ENCODE measurements at regions not wholly inside any gene's neighbourhood (a gene's known extent, or its start where the extent isn't known, plus 50 kb on each side); places are given as distances from the start of the nearest gene placed in this dataset.

GRCh38 chr7:124411796-124412195, 353.8 kb downstream of the GPR37 start:
- no peaks in the 10 kb centered on the region for H3K36me3 Mint-ChIP-seq (ENCODE audit: low read depth)
- no peak for DNase-seq
- no peaks in the 10 kb centered on the region for H3K4me1 Mint-ChIP-seq
- H3K9me3 Mint-ChIP-seq = no peaks in the 10 kb centered on the region
- H3K27ac Mint-ChIP-seq = no peak overlapping the region
- intact Hi-C loops (cut with micrococcal nuclease) = no loop called here
- H3K4me3 Mint-ChIP-seq = no peak overlapping the region
- no peaks in the 10 kb centered on the region for H3K27me3 Mint-ChIP-seq

DNA sequence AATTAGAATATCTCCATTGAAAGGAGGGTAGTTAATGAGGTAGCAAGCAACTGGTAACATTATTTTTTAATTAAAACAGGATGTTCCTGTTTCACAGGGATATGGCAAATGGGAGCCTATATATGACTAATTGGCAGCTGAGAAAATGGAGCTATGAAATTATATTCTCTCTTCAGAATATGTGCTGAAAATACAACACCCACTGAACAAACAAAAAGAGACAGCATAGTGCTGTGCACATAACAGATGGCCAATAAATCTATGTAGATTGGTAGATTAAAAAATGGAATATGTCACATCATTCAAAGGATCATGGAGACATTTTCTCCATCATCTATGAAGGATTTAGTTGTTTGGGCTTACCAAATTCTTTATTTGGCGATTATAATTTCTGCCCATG, 362.0 kb downstream of the GPR37 start:
- Mint-ChIP-seq H3K27ac (no peak overlapping the region), H3K9me3 (no peaks in the 10 kb centered on the region), H3K4me1 (no peaks in the 10 kb centered on the region), H3K36me3 (ENCODE audit: low read depth) (no peaks in the 10 kb centered on the region), H3K4me3 (no peak overlapping the region), H3K27me3 (no peaks in the 10 kb centered on the region)
- intact Hi-C loops (cut with micrococcal nuclease) = no loop called here
- DNase-seq = no peak

DNA sequence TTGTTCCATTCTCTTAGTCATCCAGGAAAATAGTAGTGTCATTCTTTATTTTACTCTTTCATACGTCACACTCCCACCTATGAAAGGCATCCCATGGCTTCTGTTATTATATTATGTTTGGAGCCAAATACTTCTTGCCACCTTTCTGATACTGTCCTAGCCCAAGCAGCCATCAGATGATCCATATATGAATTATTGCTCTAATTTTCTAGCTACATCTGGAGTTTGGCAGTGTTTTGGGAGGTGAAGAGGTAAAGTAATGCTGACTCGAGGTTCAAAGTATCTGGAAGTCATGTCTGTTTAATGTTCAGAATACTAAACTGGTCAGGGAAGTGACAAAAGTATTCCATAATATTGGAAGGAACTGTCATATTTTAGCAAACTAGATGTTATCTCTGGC, 362.5 kb downstream of the GPR37 start:
- no peaks in the 10 kb centered on the region for H3K4me1 Mint-ChIP-seq

DNA sequence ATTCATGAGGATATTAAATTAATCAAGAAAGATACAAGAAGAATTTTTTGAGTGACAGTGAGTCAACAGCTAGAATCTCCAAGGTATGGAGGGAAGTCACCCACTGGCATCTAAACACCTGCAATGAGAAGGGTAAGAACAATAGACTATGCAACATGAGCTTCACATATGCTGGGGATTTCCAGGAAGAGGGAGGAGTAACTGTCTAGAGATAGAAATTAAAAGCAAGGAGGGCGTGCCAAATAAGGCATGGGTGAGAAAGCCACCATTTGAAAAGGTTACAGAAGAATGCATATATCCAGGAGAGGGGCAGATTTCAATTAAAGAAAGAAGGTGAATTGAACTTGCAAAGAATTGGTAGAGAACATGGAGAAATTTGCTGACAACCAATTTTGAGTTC, 365.7 kb downstream of the GPR37 start:
- intact Hi-C loops (cut with micrococcal nuclease) = no loop called here
- Mint-ChIP-seq H3K4me1 (no peaks in the 10 kb centered on the region), H3K27ac (no peak overlapping the region), H3K36me3 (ENCODE audit: low read depth) (no peaks in the 10 kb centered on the region), H3K9me3 (no peaks in the 10 kb centered on the region), H3K27me3 (no peaks in the 10 kb centered on the region), H3K4me3 (no peak overlapping the region)
- DNase-seq = no peak

More for the DNA sequence above, 362.5 kb downstream of the GPR37 start:
- Mint-ChIP-seq H3K27me3 (no peaks in the 10 kb centered on the region), H3K27ac (no peak overlapping the region), H3K9me3 (no peaks in the 10 kb centered on the region), H3K36me3 (ENCODE audit: low read depth) (no peaks in the 10 kb centered on the region), H3K4me3 (no peak overlapping the region)
- intact Hi-C loops (cut with micrococcal nuclease) = no loop called here
- no peak for DNase-seq

- intact Hi-C loops (cut with micrococcal nuclease) = no loop called here
- Mint-ChIP-seq H3K27me3 (no peaks in the 10 kb centered on the region), H3K9me3 (no peaks in the 10 kb centered on the region), H3K4me3 (no peak overlapping the region), H3K27ac (no peak overlapping the region), H3K4me1 (no peaks in the 10 kb centered on the region), H3K36me3 (ENCODE audit: low read depth) (no peaks in the 10 kb centered on the region)
- DNase-seq = no peak
Observed at GRCh38 chr7:124398937-124399552, 366.2 kb upstream of the TMEM229A start.

GRCh38 chr7:124397134-124397533, 364.3 kb upstream of the TMEM229A start:
- intact Hi-C loops (cut with micrococcal nuclease) = no loop called here
- no peaks in the 10 kb centered on the region for H3K36me3 Mint-ChIP-seq (ENCODE audit: low read depth)
- H3K27ac Mint-ChIP-seq = no peak overlapping the region
- no peak for DNase-seq
- H3K4me1 Mint-ChIP-seq = no peaks in the 10 kb centered on the region
- no peaks in the 10 kb centered on the region for H3K9me3 Mint-ChIP-seq
- no peak overlapping the region for H3K4me3 Mint-ChIP-seq
- no peaks in the 10 kb centered on the region for H3K27me3 Mint-ChIP-seq

DNA sequence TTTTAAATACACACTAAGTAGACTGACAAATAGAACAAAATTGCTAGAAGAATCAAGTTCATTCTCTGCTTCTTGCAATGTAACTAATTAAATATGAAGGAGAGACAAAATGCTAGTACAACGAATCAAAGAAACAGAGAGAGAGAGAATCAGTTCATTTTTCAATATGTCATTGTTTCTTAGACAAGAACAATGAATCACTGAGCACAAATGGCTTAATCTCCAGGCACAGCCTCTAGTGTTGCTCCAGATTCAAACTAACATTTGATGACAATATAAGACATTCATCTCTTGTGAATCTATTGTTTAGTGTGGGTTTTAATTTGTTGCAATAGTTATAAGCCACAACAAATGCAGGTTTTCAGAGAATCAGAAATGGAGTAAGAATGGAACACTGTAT, 357.4 kb upstream of the TMEM229A start:
- Mint-ChIP-seq H3K27ac (no peak overlapping the region), H3K4me3 (no peak overlapping the region)
- intact Hi-C loops (cut with micrococcal nuclease) = no loop called here

DNA sequence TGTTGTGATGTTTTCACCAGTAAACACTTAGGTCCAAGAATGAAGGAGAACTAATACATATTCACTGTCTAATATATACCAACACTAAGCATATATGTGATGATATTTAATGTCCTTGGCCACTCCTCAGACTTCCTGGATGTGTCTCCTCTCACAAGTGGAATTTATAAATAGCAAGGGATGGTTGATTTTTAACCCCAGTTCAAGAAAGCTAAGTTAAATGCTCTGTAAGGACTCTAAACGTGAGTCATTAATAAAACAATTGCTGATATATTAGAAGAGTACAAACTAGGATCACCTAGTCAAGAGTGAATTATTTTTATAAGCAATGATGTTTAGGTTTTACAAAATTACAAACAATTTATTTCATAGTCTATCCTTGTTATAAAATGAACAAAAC, 355.9 kb upstream of the TMEM229A start:
- no peak for DNase-seq
- intact Hi-C loops (cut with micrococcal nuclease) = no loop called here
- H3K9me3 Mint-ChIP-seq = no peaks in the 10 kb centered on the region
- H3K4me3 Mint-ChIP-seq = no peak overlapping the region
- H3K4me1 Mint-ChIP-seq = no peaks in the 10 kb centered on the region
- no peaks in the 10 kb centered on the region for H3K27me3 Mint-ChIP-seq
- H3K36me3 Mint-ChIP-seq (ENCODE audit: low read depth) = no peaks in the 10 kb centered on the region
- no peak overlapping the region for H3K27ac Mint-ChIP-seq

More for the DNA sequence above, 357.4 kb upstream of the TMEM229A start:
- H3K9me3 Mint-ChIP-seq = no peaks in the 10 kb centered on the region
- no peak for DNase-seq
- no peaks in the 10 kb centered on the region for H3K27me3 Mint-ChIP-seq
- no peaks in the 10 kb centered on the region for H3K4me1 Mint-ChIP-seq
- no peaks in the 10 kb centered on the region for H3K36me3 Mint-ChIP-seq (ENCODE audit: low read depth)

GRCh38 chr7:124387056-124387455, 354.2 kb upstream of the TMEM229A start:
- no peaks in the 10 kb centered on the region for H3K9me3 Mint-ChIP-seq
- H3K27ac Mint-ChIP-seq = no peak overlapping the region
- no peak overlapping the region for H3K4me3 Mint-ChIP-seq
- DNase-seq = no peak
- H3K4me1 Mint-ChIP-seq = no peaks in the 10 kb centered on the region
- intact Hi-C loops (cut with micrococcal nuclease) = no loop called here
- H3K27me3 Mint-ChIP-seq = no peaks in the 10 kb centered on the region
- no peaks in the 10 kb centered on the region for H3K36me3 Mint-ChIP-seq (ENCODE audit: low read depth)

DNA sequence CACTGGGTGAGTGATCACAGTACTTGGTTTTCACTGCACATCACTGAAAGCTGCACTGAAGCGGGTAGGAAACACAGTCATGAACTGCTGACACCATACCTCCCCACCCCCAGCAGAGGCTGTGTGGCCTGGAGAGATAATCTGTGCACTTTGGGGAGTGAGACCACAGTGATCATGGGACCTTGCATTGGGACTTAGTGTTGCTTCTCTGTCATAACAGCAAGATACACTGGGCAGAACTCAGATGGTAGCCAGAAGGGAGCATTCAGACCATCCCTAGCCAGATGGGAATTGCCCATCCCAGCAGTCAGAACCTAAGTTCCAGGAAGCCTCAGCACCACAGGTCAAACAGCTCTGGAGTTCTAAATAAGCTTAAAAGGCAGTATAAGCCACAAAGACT, 346.4 kb upstream of the TMEM229A start:
- no peaks in the 10 kb centered on the region for H3K27me3 Mint-ChIP-seq
- H3K9me3 Mint-ChIP-seq = no peaks in the 10 kb centered on the region
- DNase-seq = no peak
- intact Hi-C loops (cut with micrococcal nuclease) = no loop called here
- no peaks in the 10 kb centered on the region for H3K36me3 Mint-ChIP-seq (ENCODE audit: low read depth)
- no peak overlapping the region for H3K4me3 Mint-ChIP-seq
- H3K27ac Mint-ChIP-seq = no peak overlapping the region
- no peaks in the 10 kb centered on the region for H3K4me1 Mint-ChIP-seq

GRCh38 chr7:124376111-124376510, 343.2 kb upstream of the TMEM229A start:
- H3K27ac Mint-ChIP-seq = no peak overlapping the region
- DNase-seq = no peak
- no peaks in the 10 kb centered on the region for H3K36me3 Mint-ChIP-seq (ENCODE audit: low read depth)
- no peaks in the 10 kb centered on the region for H3K4me1 Mint-ChIP-seq
- intact Hi-C loops (cut with micrococcal nuclease) = no loop called here
- no peak overlapping the region for H3K4me3 Mint-ChIP-seq
- H3K27me3 Mint-ChIP-seq = no peaks in the 10 kb centered on the region
- no peaks in the 10 kb centered on the region for H3K9me3 Mint-ChIP-seq

- H3K4me1 Mint-ChIP-seq = no peaks in the 10 kb centered on the region
- no peaks in the 10 kb centered on the region for H3K9me3 Mint-ChIP-seq
- no peaks in the 10 kb centered on the region for H3K27me3 Mint-ChIP-seq
- no peak for DNase-seq
- H3K4me3 Mint-ChIP-seq = no peak overlapping the region
- no peak overlapping the region for H3K27ac Mint-ChIP-seq
- intact Hi-C loops (cut with micrococcal nuclease) = no loop called here
- H3K36me3 Mint-ChIP-seq (ENCODE audit: low read depth) = no peaks in the 10 kb centered on the region
Observed at GRCh38 chr7:124375391-124375790, 342.5 kb upstream of the TMEM229A start.

GRCh38 chr7:124369310-124369709, 336.4 kb upstream of the TMEM229A start:
- H3K27me3 Mint-ChIP-seq = no peaks in the 10 kb centered on the region

GRCh38 chr7:124366118-124366517, 333.3 kb upstream of the TMEM229A start:
- Mint-ChIP-seq H3K27ac (no peak overlapping the region), H3K27me3 (no peaks in the 10 kb centered on the region), H3K4me1 (no peaks in the 10 kb centered on the region), H3K4me3 (no peak overlapping the region), H3K9me3 (no peaks in the 10 kb centered on the region), H3K36me3 (ENCODE audit: low read depth) (no peaks in the 10 kb centered on the region)
- intact Hi-C loops (cut with micrococcal nuclease) = no loop called here
- DNase-seq = no peak

More at GRCh38 chr7:124369310-124369709, 336.4 kb upstream of the TMEM229A start:
- no peak overlapping the region for H3K4me3 Mint-ChIP-seq
- intact Hi-C loops (cut with micrococcal nuclease) = no loop called here
- H3K4me1 Mint-ChIP-seq = no peaks in the 10 kb centered on the region
- no peak for DNase-seq
- H3K9me3 Mint-ChIP-seq = no peaks in the 10 kb centered on the region
- no peaks in the 10 kb centered on the region for H3K36me3 Mint-ChIP-seq (ENCODE audit: low read depth)
- H3K27ac Mint-ChIP-seq = no peak overlapping the region

GRCh38 chr7:124364283-124364682, 331.4 kb upstream of the TMEM229A start:
- no peak for DNase-seq
- no peak overlapping the region for H3K27ac Mint-ChIP-seq
- no peaks in the 10 kb centered on the region for H3K36me3 Mint-ChIP-seq (ENCODE audit: low read depth)
- H3K9me3 Mint-ChIP-seq = no peaks in the 10 kb centered on the region
- H3K4me1 Mint-ChIP-seq = no peaks in the 10 kb centered on the region
- intact Hi-C loops (cut with micrococcal nuclease) = no loop called here
- no peak overlapping the region for H3K4me3 Mint-ChIP-seq
- H3K27me3 Mint-ChIP-seq = no peaks in the 10 kb centered on the region
